Natural killer cell (primary cell): ENCODE measurements at regions not wholly inside any gene's neighbourhood (a gene's known extent, or its start where the extent isn't known, plus 50 kb on each side); places are given as distances from the start of the nearest gene placed in this dataset.

Source experiments
- ATAC-seq, 3 donors: fragments of 150-1000 bp in 2 of 3; fragments of 200-7000 bp in 1 of 3; cut with Tn5 transposase; 1 replicate in 1 of 3; 2 replicates in 2 of 3; pipeline ENCODE4 v1.10.0; 2021; ENCODE audit warnings: mild to moderate bottlenecking in 2 of 3, moderate library complexity in 2 of 3
- DNase-seq, 2 donors: peaks; one replicate each; pipeline versions ENCODE4 v3.0.0 to v3.0.0-alpha.2; 2013 to 2021; ENCODE audit warnings: mixed read lengths in 1 of 2
- H3K27ac ChIP-seq: one replicate; pipeline ENCODE4 v1.5.1; 2013; ENCODE audit warnings: mild to moderate bottlenecking, low read length
- H3K27me3 ChIP-seq: one replicate; pipeline ENCODE4 v1.6.1; 2013; ENCODE audit warnings: low read length; ENCODE audit not compliant: control insufficient read depth, insufficient read depth
- H3K36me3 ChIP-seq: one replicate; pipeline ENCODE4 v1.6.1; 2013; ENCODE audit warnings: low read length; ENCODE audit not compliant: control insufficient read depth, insufficient read depth
- H3K4me1 ChIP-seq: one replicate; pipeline ENCODE4 v1.6.1; 2013; ENCODE audit warnings: low read length; ENCODE audit not compliant: control insufficient read depth, insufficient read depth
- H3K4me3 ChIP-seq: one replicate; pipeline ENCODE4 v1.5.1; 2013; ENCODE audit warnings: low read length
- H3K9me3 ChIP-seq: one replicate; pipeline ENCODE4 v1.6.1; 2013; ENCODE audit warnings: low read length; ENCODE audit not compliant: control insufficient read depth, insufficient read depth
- H3K27ac Mint-ChIP-seq, 2 donors: one replicate each; pipeline ENCODE4 v1.8.0; 2022; ENCODE audit warnings: mild to moderate bottlenecking in 2 of 2, mixed read lengths in 2 of 2, moderate library complexity in 1 of 2
- H3K27me3 Mint-ChIP-seq, 2 donors: one replicate each; pipeline ENCODE4 v1.8.0; 2022; ENCODE audit warnings: low read depth in 2 of 2, mixed read lengths in 2 of 2
- H3K36me3 Mint-ChIP-seq: one replicate; pipeline ENCODE4 v1.8.0; 2022; ENCODE audit warnings: mixed read lengths
- H3K4me1 Mint-ChIP-seq, 2 donors: one replicate each; pipeline ENCODE4 v1.8.0; 2022; ENCODE audit warnings: mixed read lengths in 2 of 2
- H3K4me3 Mint-ChIP-seq: one replicate; pipeline ENCODE4 v1.8.0; 2022; ENCODE audit warnings: mild to moderate bottlenecking, moderate library complexity, mixed read lengths
- H3K9me3 Mint-ChIP-seq, 2 donors: one replicate each; pipeline ENCODE4 v1.8.0; 2022; ENCODE audit warnings: mixed read lengths in 2 of 2
- WGBS: methylation state at CpG from one replicate; pipeline ENCODE4 v1.1.7; 2013; ENCODE audit warnings: missing lambda C conversion rate; ENCODE audit not compliant: insufficient coverage; 5-methylcytosine and 5-hydroxymethylcytosine counted together
- intact Hi-C: fragments of 100-400 bp; cut with micrococcal nuclease; formaldehyde crosslinking; loops from one replicate; pipeline ENCODE4 v1.14.2; 2022
- TF ChIP-seq, protein P1 (sequence below): fragments of 200-600 bp; IDR thresholded peaks from one replicate; pipeline ENCODE4 v1.8.0; 2022; ENCODE audit warnings: antibody characterized with exemption

DNA sequence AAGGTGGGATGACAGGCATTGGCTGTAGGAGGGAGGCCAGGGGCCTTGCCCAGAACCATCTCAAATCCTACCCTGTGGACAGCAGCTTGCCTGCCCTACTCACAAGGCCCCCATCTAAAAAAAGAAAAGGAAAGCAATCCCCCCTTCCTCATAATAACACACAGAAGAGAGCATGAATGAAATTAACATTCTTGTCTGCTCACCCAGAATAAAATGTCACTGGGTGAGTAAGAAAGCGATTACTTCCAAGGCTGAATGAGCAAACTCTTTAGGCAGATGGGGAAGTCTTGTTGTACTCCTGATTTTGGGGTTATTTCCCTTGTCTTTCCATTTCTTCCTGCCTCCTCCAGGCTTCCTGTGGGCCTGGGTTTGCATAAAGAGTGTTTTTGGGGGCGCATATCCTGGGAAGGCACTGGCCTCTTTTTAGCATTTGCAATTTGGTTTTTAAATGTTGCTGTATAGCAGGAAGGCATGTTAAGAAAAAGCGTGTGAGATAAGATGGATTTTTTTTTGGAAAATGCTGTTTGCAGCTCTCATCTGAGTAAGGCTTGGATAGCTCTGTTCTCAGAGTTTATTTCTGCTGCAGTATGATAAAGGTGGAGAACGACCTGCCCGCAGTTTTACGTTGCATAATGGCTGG, 248.3 kb upstream of the GATB start:
- H3K27me3 Mint-ChIP-seq = peaks cover 14 to 43% of the 10 kb centered on the region in 2 donors
- no peaks in the 10 kb centered on the region for H3K36me3 Mint-ChIP-seq
- TF ChIP-seq, protein P1, sequence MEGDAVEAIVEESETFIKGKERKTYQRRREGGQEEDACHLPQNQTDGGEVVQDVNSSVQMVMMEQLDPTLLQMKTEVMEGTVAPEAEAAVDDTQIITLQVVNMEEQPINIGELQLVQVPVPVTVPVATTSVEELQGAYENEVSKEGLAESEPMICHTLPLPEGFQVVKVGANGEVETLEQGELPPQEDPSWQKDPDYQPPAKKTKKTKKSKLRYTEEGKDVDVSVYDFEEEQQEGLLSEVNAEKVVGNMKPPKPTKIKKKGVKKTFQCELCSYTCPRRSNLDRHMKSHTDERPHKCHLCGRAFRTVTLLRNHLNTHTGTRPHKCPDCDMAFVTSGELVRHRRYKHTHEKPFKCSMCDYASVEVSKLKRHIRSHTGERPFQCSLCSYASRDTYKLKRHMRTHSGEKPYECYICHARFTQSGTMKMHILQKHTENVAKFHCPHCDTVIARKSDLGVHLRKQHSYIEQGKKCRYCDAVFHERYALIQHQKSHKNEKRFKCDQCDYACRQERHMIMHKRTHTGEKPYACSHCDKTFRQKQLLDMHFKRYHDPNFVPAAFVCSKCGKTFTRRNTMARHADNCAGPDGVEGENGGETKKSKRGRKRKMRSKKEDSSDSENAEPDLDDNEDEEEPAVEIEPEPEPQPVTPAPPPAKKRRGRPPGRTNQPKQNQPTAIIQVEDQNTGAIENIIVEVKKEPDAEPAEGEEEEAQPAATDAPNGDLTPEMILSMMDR = no peak
- H3K4me3 Mint-ChIP-seq = no peak overlapping the region
- Histone ChIP-seq H3K27me3 (no peaks in the 10 kb centered on the region), H3K9me3 (no peaks in the 10 kb centered on the region), H3K36me3 (no peaks in the 10 kb centered on the region), H3K4me3 (no peak overlapping the region), H3K4me1 (peaks cover 15% of the 10 kb centered on the region), H3K27ac (no peak overlapping the region)
- DNase-seq = no peak
- ATAC-seq = no peak
- peaks cover 8 to 10% of the 10 kb centered on the region in 2 donors for H3K4me1 Mint-ChIP-seq
- no peaks in the 10 kb centered on the region for H3K9me3 Mint-ChIP-seq
- WGBS = 87% methylated on average over 6 of the region's 6 CpGs
- H3K27ac Mint-ChIP-seq = no peak overlapping the region
- intact Hi-C loops = no loop called here

DNA sequence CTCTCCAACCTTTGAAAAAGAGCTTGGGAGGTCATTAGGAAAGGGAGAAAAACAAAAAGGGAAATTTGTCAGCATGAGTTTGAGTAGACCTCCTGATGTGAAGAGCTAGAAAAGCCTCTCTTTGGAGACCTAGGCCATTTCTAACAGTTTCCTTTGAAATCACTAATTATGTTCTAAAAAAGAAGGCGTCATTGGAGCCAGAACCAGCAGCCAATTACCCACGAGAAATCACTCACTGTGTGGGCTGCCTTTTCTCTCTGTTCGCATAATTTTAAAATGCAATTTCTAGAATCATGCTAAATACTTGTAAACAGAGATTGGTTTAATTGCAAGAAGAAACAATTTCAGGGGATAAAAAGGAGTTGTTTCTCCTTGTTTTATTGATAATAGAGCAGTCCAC, 246.3 kb upstream of the GATB start:
- Mint-ChIP-seq H3K27me3 (peaks cover 17 to 59% of the 10 kb centered on the region in 2 donors), H3K27ac (no peak overlapping the region), H3K9me3 (no peaks in the 10 kb centered on the region), H3K36me3 (no peaks in the 10 kb centered on the region), H3K4me3 (no peak overlapping the region), H3K4me1 (peaks cover 0 to 4% of the 10 kb centered on the region in 2 donors)
- DNase-seq (no peak), ATAC-seq (no peak)
- 90% methylated on average over 3 of the region's 3 CpGs for WGBS
- Histone ChIP-seq H3K27me3 (no peaks in the 10 kb centered on the region), H3K36me3 (no peaks in the 10 kb centered on the region), H3K27ac (no peak overlapping the region), H3K4me1 (peaks cover 8% of the 10 kb centered on the region), H3K9me3 (no peaks in the 10 kb centered on the region), H3K4me3 (no peak overlapping the region)
- TF ChIP-seq, protein P1 = no peak
- intact Hi-C loops = no loop called here

DNA sequence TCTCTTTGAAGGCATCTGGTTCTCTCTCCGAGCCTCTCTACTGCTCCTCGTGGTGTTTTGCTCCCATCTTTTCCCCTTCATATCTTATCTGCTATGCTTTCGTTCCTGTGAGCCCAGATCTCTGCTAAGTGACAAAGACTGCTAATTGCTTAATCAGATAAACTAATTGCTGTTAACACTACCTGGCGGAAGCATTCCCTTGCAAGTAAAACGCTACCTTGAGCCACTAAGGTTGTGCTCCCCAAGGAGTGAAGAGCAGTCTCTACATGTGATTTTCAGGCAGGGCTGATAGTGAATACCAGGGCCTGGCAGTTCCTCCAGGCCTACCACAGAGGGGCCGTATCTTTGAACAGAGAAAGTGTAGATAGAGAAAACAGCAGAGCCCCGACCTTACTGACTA, 244.0 kb upstream of the GATB start:
- no peak overlapping the region for H3K4me3 ChIP-seq
- Mint-ChIP-seq H3K4me3 (no peak overlapping the region), H3K27me3 (peaks cover 17 to 47% of the 10 kb centered on the region in 2 donors), H3K9me3 (no peaks in the 10 kb centered on the region), H3K27ac (no peak overlapping the region), H3K36me3 (no peaks in the 10 kb centered on the region), H3K4me1 (no peaks in the 10 kb centered on the region)
- no peaks in the 10 kb centered on the region for H3K4me1 ChIP-seq
- no peaks in the 10 kb centered on the region for H3K9me3 ChIP-seq
- WGBS = 88% methylated on average over 7 of the region's 7 CpGs
- H3K36me3 ChIP-seq = no peaks in the 10 kb centered on the region
- no peak overlapping the region for H3K27ac ChIP-seq
- no peaks in the 10 kb centered on the region for H3K27me3 ChIP-seq
- no peak for ATAC-seq
- no peak for DNase-seq
- intact Hi-C loops = no loop called here
- TF ChIP-seq, protein P1 = no peak

DNA sequence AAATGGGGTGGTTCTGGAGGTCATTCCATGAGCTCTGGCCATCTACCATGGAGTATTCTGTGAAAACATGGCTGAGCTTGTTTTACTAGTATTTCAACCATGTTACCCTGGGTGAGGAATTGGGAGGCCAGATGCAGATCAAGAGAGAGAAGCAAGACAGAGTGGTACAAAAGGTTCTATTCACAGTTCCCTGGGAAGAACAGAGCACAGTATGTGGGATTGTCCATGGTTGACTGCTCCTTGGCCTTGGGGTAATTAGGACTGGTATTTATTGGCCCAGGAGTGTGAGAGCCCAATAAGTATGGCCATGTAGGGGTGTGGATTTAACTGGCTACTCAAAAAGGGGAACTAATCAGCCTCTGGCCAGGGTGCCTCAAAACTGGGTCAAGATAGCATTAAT, 239.7 kb upstream of the GATB start:
- ATAC-seq (no peak), DNase-seq (no peak)
- H3K4me3 ChIP-seq = no peak overlapping the region
- intact Hi-C loops = no loop called here
- no peaks in the 10 kb centered on the region for H3K4me1 Mint-ChIP-seq
- peaks cover 3% of the 10 kb centered on the region for H3K4me1 ChIP-seq
- no peaks in the 10 kb centered on the region for H3K9me3 ChIP-seq
- H3K36me3 ChIP-seq = no peaks in the 10 kb centered on the region
- H3K36me3 Mint-ChIP-seq = no peaks in the 10 kb centered on the region
- no peak overlapping the region for H3K27ac ChIP-seq
- no peak overlapping the region for H3K4me3 Mint-ChIP-seq
- TF ChIP-seq, protein P1 = no peak
- H3K27me3 ChIP-seq = no peaks in the 10 kb centered on the region
- peaks cover 10 to 26% of the 10 kb centered on the region in 2 donors for H3K27me3 Mint-ChIP-seq
- no peak overlapping the region for H3K27ac Mint-ChIP-seq
- no peaks in the 10 kb centered on the region for H3K9me3 Mint-ChIP-seq
